IMR-90 (cell line): ENCODE measurements at regions not wholly inside any gene's neighbourhood (a gene's known extent, or its start where the extent isn't known, plus 50 kb on each side); places are given as distances from the start of the nearest gene placed in this dataset.

ENCODE experiments used
- ATAC-seq: fragments of 200-7000 bp; cut with Tn5 transposase; 2 replicates; pipeline ENCODE4 v1.9.1; 2020; ENCODE audit warnings: low read depth, mild to moderate bottlenecking, moderate library complexity
- BruUV-seq: library from RNA; stranded (reverse); fragments of 400-500 nt; replicated peaks from 2 replicates; lab custom pipeline; 2021; lab: Mats Ljungman, UMichigan
- CTCF ChIA-PET: fragments of 300-600 bp; formaldehyde crosslinking; extraction: SDS; loops from one replicate; lab custom pipeline; 2021; ENCODE audit warnings: antibody characterized with exemption; lab: Yijun Ruan, JAX
- POLR2A ChIA-PET: fragments of 300-600 bp; sonication (Branson Sonifier 250); formaldehyde crosslinking; loops from one replicate; lab custom pipeline; 2022; ENCODE audit warnings: antibody characterized with exemption; ENCODE audit not compliant: unreplicated experiment; lab: Charles Lee
- DNase-seq: peaks from one replicate; pipeline ENCODE4 v3.0.0; 2013
- H2AFZ ChIP-seq: replicated peaks from 2 replicates; pipeline ENCODE3; 2013; ENCODE audit warnings: low read length, mild to moderate bottlenecking; ENCODE audit not compliant: poor library complexity
- H2AK5ac ChIP-seq: 2 replicates; pipeline ENCODE4 v1.6.1; 2013; ENCODE audit warnings: low read depth, low read length, inconsistent platforms
- H2AK9ac ChIP-seq: replicated peaks from 2 replicates; pipeline ENCODE3; 2013; ENCODE audit warnings: mild to moderate bottlenecking, low read depth, low read length, moderate library complexity; ENCODE audit not compliant: poor library complexity
- H2BK120ac ChIP-seq: 2 replicates; pipeline ENCODE4 v1.6.1; 2013; ENCODE audit warnings: low read depth, low read length, inconsistent platforms
- H2BK15ac ChIP-seq: 3 replicates; pipeline ENCODE4 v1.6.1; 2013; ENCODE audit warnings: low read depth, low read length, inconsistent platforms
- H2BK20ac ChIP-seq: 2 replicates; pipeline ENCODE4 v1.6.1; 2013; ENCODE audit warnings: low read depth, mild to moderate bottlenecking, inconsistent platforms, low read length, moderate library complexity
- H2BK5ac ChIP-seq: 2 replicates; pipeline ENCODE4 v1.6.1; 2013; ENCODE audit warnings: mild to moderate bottlenecking, low read depth, low read length, inconsistent platforms; ENCODE audit not compliant: poor library complexity, severe bottlenecking
- H3K14ac ChIP-seq: replicated peaks from 2 replicates; pipeline ENCODE4 v1.6.1; 2013; ENCODE audit warnings: low read depth, low read length, inconsistent platforms
- H3K18ac ChIP-seq: 2 replicates; pipeline ENCODE4 v1.6.1; 2013; ENCODE audit warnings: low read depth, low read length, control low read depth
- H3K23ac ChIP-seq: 2 replicates; pipeline ENCODE4 v1.6.1; 2013; ENCODE audit warnings: low read depth, low read length, inconsistent platforms
- H3K27ac ChIP-seq: 2 replicates; pipeline ENCODE4 v1.5.1; 2013; ENCODE audit warnings: mild to moderate bottlenecking, control low read depth, low read length; ENCODE audit not compliant: insufficient read depth
- H3K27me3 ChIP-seq: 2 replicates; pipeline ENCODE4 v1.6.1; 2013; ENCODE audit warnings: low read length; ENCODE audit not compliant: control insufficient read depth, insufficient read depth
- H3K36me3 ChIP-seq: 2 replicates; pipeline ENCODE4 v1.6.1; 2013; ENCODE audit warnings: low read length, mixed read lengths; ENCODE audit not compliant: control insufficient read depth, insufficient read depth
- H3K4ac ChIP-seq: 2 replicates; pipeline ENCODE4 v1.6.1; 2013; ENCODE audit warnings: low read depth, low read length, inconsistent platforms
- H3K4me1 ChIP-seq: 2 replicates; pipeline ENCODE4 v1.6.1; 2013; ENCODE audit warnings: low read length, mixed read lengths; ENCODE audit not compliant: control insufficient read depth, insufficient read depth
- H3K4me2 ChIP-seq: 2 replicates; pipeline ENCODE4 v1.6.1; 2013; ENCODE audit warnings: low read depth, mild to moderate bottlenecking, control low read depth, low read length, moderate library complexity
- H3K4me3 ChIP-seq: 2 replicates; pipeline ENCODE4 v1.5.1; 2013; ENCODE audit warnings: low read depth, mild to moderate bottlenecking, control low read depth, low read length, moderate library complexity; ENCODE audit not compliant: insufficient read depth
- H3K56ac ChIP-seq: 2 replicates; pipeline ENCODE4 v1.6.1; 2013; ENCODE audit warnings: low read length, inconsistent platforms; ENCODE audit not compliant: insufficient read depth; ENCODE audit errors: extremely low read depth
- H3K79me1 ChIP-seq, 2 experiments: 2 replicates each; pipeline ENCODE4 v1.6.1; 2013; ENCODE audit warnings: low read length in 2 of 2, inconsistent platforms in 1 of 2, low read depth in 1 of 2
- H3K9ac ChIP-seq: 2 replicates; pipeline ENCODE4 v1.6.1; 2013; ENCODE audit warnings: low read depth, low read length, control low read depth
- H3K9me1 ChIP-seq: 2 replicates; pipeline ENCODE4 v1.6.1; 2013; ENCODE audit warnings: low read length, inconsistent platforms; ENCODE audit not compliant: insufficient read depth
- H3K9me3 ChIP-seq: 2 replicates; pipeline ENCODE4 v1.6.1; 2013; ENCODE audit warnings: low read length; ENCODE audit not compliant: control insufficient read depth, insufficient read depth
- H4K20me1 ChIP-seq: 2 replicates; pipeline ENCODE4 v1.6.1; 2013; ENCODE audit warnings: low read length, inconsistent platforms; ENCODE audit not compliant: insufficient read depth
- H4K5ac ChIP-seq: 2 replicates; pipeline ENCODE4 v1.6.1; 2013; ENCODE audit warnings: mild to moderate bottlenecking, low read depth, low read length, control low read depth
- H4K8ac ChIP-seq, 2 experiments: 2 replicates each; pipeline ENCODE4 v1.6.1; 2013; ENCODE audit warnings: low read depth in 2 of 2, low read length in 2 of 2, control low read depth in 1 of 2, inconsistent platforms in 1 of 2
- H4K91ac ChIP-seq: 2 replicates; pipeline ENCODE4 v1.6.1; 2013; ENCODE audit warnings: low read depth, low read length, inconsistent platforms; ENCODE audit not compliant: insufficient read depth
- BHLHE40 ChIP-seq: fragments of 150-350 bp; IDR thresholded peaks from 2 replicates; pipeline ENCODE4 v1.6.1; 2016; ENCODE audit warnings: mild to moderate bottlenecking, low read depth, low read length
- CEBPB ChIP-seq: IDR thresholded peaks from 2 replicates; pipeline ENCODE4 v1.6.1; 2012; ENCODE audit warnings: low read depth, low read length, improper control_type of control experiment
- CHD1 ChIP-seq: IDR thresholded peaks from 2 replicates; pipeline ENCODE4 v1.6.1; 2012; ENCODE audit warnings: low read depth, low read length, improper control_type of control experiment
- CTCF ChIP-seq: conservative IDR thresholded peaks from 2 replicates; pipeline ENCODE4 v1.5.1; 2012; ENCODE audit warnings: mild to moderate bottlenecking, low read depth, low read length, improper control_type of control experiment
- FOS ChIP-seq: fragments of 150-350 bp; IDR thresholded peaks from 2 replicates; pipeline ENCODE4 v1.6.1; 2016; ENCODE audit warnings: low read depth, low read length
- MAFK ChIP-seq: IDR thresholded peaks from 2 replicates; pipeline ENCODE4 v1.6.1; 2012; ENCODE audit warnings: low read depth, low read length, improper control_type of control experiment
- MAZ ChIP-seq: IDR thresholded peaks from 2 replicates; pipeline ENCODE4 v1.6.1; 2012; ENCODE audit warnings: low read depth, mild to moderate bottlenecking, low read length, improper control_type of control experiment, moderate library complexity, borderline replicate concordance
- MXI1 ChIP-seq: IDR thresholded peaks from 2 replicates; pipeline ENCODE4 v1.6.1; 2012; ENCODE audit warnings: low read depth, mild to moderate bottlenecking, low read length, moderate library complexity, borderline replicate concordance
- NFE2L2 ChIP-seq: fragments of 150-350 bp; IDR thresholded peaks from 2 replicates; pipeline ENCODE4 v1.6.1; 2016; ENCODE audit warnings: low read depth, mild to moderate bottlenecking, low read length
- POLR2A ChIP-seq: IDR thresholded peaks from 2 replicates; pipeline ENCODE4 v1.6.1; 2012; ENCODE audit warnings: mild to moderate bottlenecking, low read depth, low read length
- RCOR1 ChIP-seq: IDR thresholded peaks from 2 replicates; pipeline ENCODE4 v1.6.1; 2012; ENCODE audit warnings: mild to moderate bottlenecking, low read length, improper control_type of control experiment; ENCODE audit not compliant: insufficient replicate concordance
- RFX5 ChIP-seq: IDR thresholded peaks from 2 replicates; pipeline ENCODE4 v1.8.0; 2012; ENCODE audit warnings: low read depth, mild to moderate bottlenecking, low read length, moderate library complexity
- SMC3 ChIP-seq: fragments of 150-350 bp; IDR thresholded peaks from 2 replicates; pipeline ENCODE4 v1.6.1; 2016; ENCODE audit warnings: low read depth, mild to moderate bottlenecking, antibody characterized with exemption, low read length, moderate library complexity
- WGBS, 2 experiments: methylation state at CpG; one replicate each; pipeline versions ENCODE4 v1.1.5 to v1.1.7; 2013; ENCODE audit warnings: missing lambda C conversion rate in 2 of 2; ENCODE audit not compliant: insufficient read length in 1 of 2; ENCODE audit errors: extremely low coverage in 2 of 2; 5-methylcytosine and 5-hydroxymethylcytosine counted together
- dilution Hi-C: fragments of 300-500 bp; cut with HindIII; formaldehyde crosslinking; loops from one replicate; pipeline ENCODE4 v1.14.3; 2018; ENCODE audit warnings: low sequenced_read_pairs; ENCODE audit not compliant: unreplicated experiment
- in situ Hi-C: fragments of 300-500 bp; cut with MboI; formaldehyde crosslinking; loops from 3 replicates; pipeline ENCODE4 v1.14.3; 2019; ENCODE audit warnings: low sequenced_read_pairs, inconsistent platforms, mixed read lengths
- intact Hi-C: fragments of 100-400 bp; cut with micrococcal nuclease; formaldehyde crosslinking; loops from 2 replicates; pipeline ENCODE4 v1.10.0; 2022
- TF ChIP-seq, protein P1 (sequence below): fragments of 150-350 bp; IDR thresholded peaks from 2 replicates; pipeline ENCODE4 v1.6.1; 2016; ENCODE audit warnings: low read depth, mild to moderate bottlenecking, low read length, moderate library complexity, borderline replicate concordance

GRCh38 chr4:126172126-126172525, 857.4 kb downstream of the FAT4 start:
- no peak overlapping the region for H4K5ac ChIP-seq
- H3K36me3 ChIP-seq, result no peaks in the 10 kb centered on the region
- H3K4me1 ChIP-seq, result no peaks in the 10 kb centered on the region
- H3K9me3 ChIP-seq, result no peaks in the 10 kb centered on the region
- intact Hi-C loops (no loop called here), dilution Hi-C loops (no loop called here), in situ Hi-C loops (no loop called here)
- no peak overlapping the region for H3K4me2 ChIP-seq
- H3K4me3 ChIP-seq, result no peak overlapping the region
- H2BK20ac ChIP-seq, result no peak overlapping the region
- H3K56ac ChIP-seq, result no peak overlapping the region
- no peak overlapping the region for H4K8ac ChIP-seq
- H2BK5ac ChIP-seq, result no peak overlapping the region
- H2AK9ac ChIP-seq, result no peak overlapping the region
- H3K9ac ChIP-seq, result no peak overlapping the region
- H2AK5ac ChIP-seq, result no peak overlapping the region
- H3K27me3 ChIP-seq, result no peaks in the 10 kb centered on the region
- ChIA-PET CTCF (no interaction called here), POLR2A (no interaction called here)
- no peak overlapping the region for H2BK15ac ChIP-seq
- H3K27ac ChIP-seq, result no peak overlapping the region
- no peak overlapping the region for H4K91ac ChIP-seq
- H2BK120ac ChIP-seq, result no peak overlapping the region
- no peak overlapping the region for H3K18ac ChIP-seq
- H2AFZ ChIP-seq, result no peak overlapping the region
- no peak overlapping the region for H3K23ac ChIP-seq
- no peak for ATAC-seq
- H3K14ac ChIP-seq, result no peak overlapping the region
- no peaks in the 10 kb centered on the region for H3K9me1 ChIP-seq
- no CpG with 5 or more reads among the region's 1 CpG for WGBS, 2 experiments
- no peaks in the 10 kb centered on the region for H3K79me1 ChIP-seq
- BruUV-seq, result no TSS peak
- no peak overlapping the region for H3K4ac ChIP-seq
- TF ChIP-seq MAZ (no peak), NFE2L2 (no peak), MAFK (no peak), FOS (no peak), POLR2A (no peak), MXI1 (no peak), CEBPB (no peak), BHLHE40 (no peak), RFX5 (no peak), CTCF (no peak), RCOR1 (no peak), CHD1 (no peak), SMC3 (no peak)
- TF ChIP-seq, protein P1, sequence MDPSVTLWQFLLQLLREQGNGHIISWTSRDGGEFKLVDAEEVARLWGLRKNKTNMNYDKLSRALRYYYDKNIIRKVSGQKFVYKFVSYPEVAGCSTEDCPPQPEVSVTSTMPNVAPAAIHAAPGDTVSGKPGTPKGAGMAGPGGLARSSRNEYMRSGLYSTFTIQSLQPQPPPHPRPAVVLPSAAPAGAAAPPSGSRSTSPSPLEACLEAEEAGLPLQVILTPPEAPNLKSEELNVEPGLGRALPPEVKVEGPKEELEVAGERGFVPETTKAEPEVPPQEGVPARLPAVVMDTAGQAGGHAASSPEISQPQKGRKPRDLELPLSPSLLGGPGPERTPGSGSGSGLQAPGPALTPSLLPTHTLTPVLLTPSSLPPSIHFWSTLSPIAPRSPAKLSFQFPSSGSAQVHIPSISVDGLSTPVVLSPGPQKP, result no peak
- DNase-seq, result no peak
- no peaks in the 10 kb centered on the region for H4K20me1 ChIP-seq
